T47D (cell line): ENCODE measurements at regions not wholly inside any gene's neighbourhood (a gene's known extent, or its start where the extent isn't known, plus 50 kb on each side); places are given as distances from the start of the nearest gene placed in this dataset.

ENCODE experiments used
- DNase-seq, 2 experiments: peaks; one replicate each; pipeline versions ENCODE4 v3.0.0 to v3.0.0-alpha.2; 2011 to 2012; ENCODE audit warnings: low read depth in 1 of 2, low spot score in 1 of 2
- JUND ChIP-seq: IDR thresholded peaks from 2 replicates; pipeline ENCODE4 v1.6.1; 2012; ENCODE audit warnings: low read depth
- in situ Hi-C: cut with HindIII; loops from 2 replicates; pipeline ENCODE4 v1.10.0; 2016; ENCODE audit warnings: low sequenced_read_pairs, low pct_unique_long_range_greater_than_20kb

GRCh38 chr5:27242258-27242626, 203.9 kb upstream of the CDH9 start:
- no peak for TF ChIP-seq JUND
- peak in 1 of 2 experiments; percentile 12 for DNase-seq
- in situ Hi-C loops = no loop called here

GRCh38 chr5:27241564-27242257, 203.3 kb upstream of the CDH9 start:
- DNase-seq = peak in 1 of 2 experiments; percentile 57
- in situ Hi-C loops = no loop called here
- TF ChIP-seq JUND = peak; percentile 50; the same call in 1 of the 2 replicates

- DNase-seq = no peak
- TF ChIP-seq JUND = no peak
- in situ Hi-C loops = no loop called here
These were observed 202.4 kb upstream of the CDH9 start for GRCh38 chr5:27240791-27241190.

- TF ChIP-seq JUND = no peak
- no peak for DNase-seq
- in situ Hi-C loops = no loop called here
These were observed 196.5 kb upstream of the CDH9 start for GRCh38 chr5:27234916-27235315.

- in situ Hi-C loops = no loop called here
- no peak for DNase-seq
- no peak for TF ChIP-seq JUND
These were observed 183.0 kb upstream of the CDH9 start for GRCh38 chr5:27221410-27221809.

GRCh38 chr5:27220752-27221151, 182.4 kb upstream of the CDH9 start:
- in situ Hi-C loops = no loop called here

GRCh38 chr5:27217977-27218376, 179.6 kb upstream of the CDH9 start:
- in situ Hi-C loops = no loop called here
- no peak for DNase-seq
- no peak for TF ChIP-seq JUND

More at GRCh38 chr5:27220752-27221151, 182.4 kb upstream of the CDH9 start:
- peak in 1 of 2 experiments; percentile 7 for DNase-seq
- TF ChIP-seq JUND = no peak

- no peak for DNase-seq
- no peak for TF ChIP-seq JUND
- in situ Hi-C loops = no loop called here
These were observed 179.0 kb upstream of the CDH9 start for GRCh38 chr5:27217155-27217956.

GRCh38 chr5:27216367-27216950, 178.1 kb upstream of the CDH9 start:
- no peak for TF ChIP-seq JUND
- no peak for DNase-seq
- in situ Hi-C loops = no loop called here

GRCh38 chr5:27208051-27208450, 169.7 kb upstream of the CDH9 start:
- no peak for DNase-seq
- in situ Hi-C loops = no loop called here

GRCh38 chr5:27191786-27192510, 153.6 kb upstream of the CDH9 start:
- TF ChIP-seq JUND = no peak
- in situ Hi-C loops = no loop called here
- peak in 1 of 2 experiments; percentile 3 for DNase-seq

More at GRCh38 chr5:27208051-27208450, 169.7 kb upstream of the CDH9 start:
- no peak for TF ChIP-seq JUND

- in situ Hi-C loops = no loop called here
- no peak for DNase-seq
These were observed 134.3 kb upstream of the CDH9 start for GRCh38 chr5:27172693-27173092.

More at GRCh38 chr5:27172693-27173092, 134.3 kb upstream of the CDH9 start:
- TF ChIP-seq JUND = no peak
